K562 (cell line): ENCODE measurements at regions not wholly inside any gene's neighbourhood (a gene's known extent, or its start where the extent isn't known, plus 50 kb on each side); places are given as distances from the start of the nearest gene placed in this dataset.

ENCODE experiments used
- ATAC-seq: fragments of 200-7000 bp; cut with Tn5 transposase; 3 replicates; pipeline ENCODE4 v1.9.1; 2020; ENCODE audit warnings: moderate library complexity
- BruUV-seq: library from RNA; stranded (reverse); fragments of 400-500 nt; replicated peaks from 2 replicates; lab custom pipeline; 2021; lab: Mats Ljungman, UMichigan
- CTCF ChIA-PET: fragments of 300-600 bp; formaldehyde crosslinking; extraction: SDS; loops from one replicate; lab custom pipeline; 2021; ENCODE audit warnings: low intra/inter-chr PET ratio; lab: Yijun Ruan, JAX
- POLR2A ChIA-PET: fragments of 300-600, 350-650 bp; sonication (Branson Sonifier 250); formaldehyde crosslinking; extraction: SDS; loops from one replicate; lab custom pipeline; 2021; ENCODE audit warnings: antibody characterized with exemption, inconsistent platforms; lab: Yijun Ruan, JAX
- DNase-seq, 4 experiments: peaks; one replicate each; pipeline versions ENCODE4 v3.0.0 to v3.0.0-alpha.2; 2011 to 2018; ENCODE audit warnings: low spot score in 3 of 4, mixed read lengths in 3 of 4; ENCODE audit errors: extremely low read depth in 1 of 4
- FAIRE-seq: peaks from 2 replicates; lab custom pipeline; 2011; peaks lifted over from hg19 to GRCh38; lab: Jason Lieb, UNC
- H2AFZ ChIP-seq: 2 replicates; pipeline ENCODE4 v1.6.0; 2011; ENCODE audit warnings: low read depth, low read length, control low read depth, inconsistent platforms
- H3K27ac ChIP-seq: fragments of 200-600 bp; 3 replicates; pipeline ENCODE4 v1.8.0; 2011; ENCODE audit warnings: low read depth, mild to moderate bottlenecking, control low read depth, inconsistent platforms, low read length, moderate library complexity, mixed read lengths; ENCODE audit errors: extremely low read depth
- H3K27me3 ChIP-seq, 2 experiments: fragments of 300-600 bp in 1 of 2; 2 replicates in 1 of 2; 3 replicates in 1 of 2; pipeline versions ENCODE4 v1.6.0 to v1.8.0; 2011; ENCODE audit warnings: inconsistent platforms in 2 of 2, low read length in 2 of 2, mild to moderate bottlenecking in 1 of 2, mixed read lengths in 1 of 2, moderate library complexity in 1 of 2; ENCODE audit not compliant: control insufficient read depth in 2 of 2, insufficient read depth in 2 of 2
- H3K36me3 ChIP-seq: fragments of 300-600 bp; 3 replicates; pipeline ENCODE4 v1.8.0; 2011; ENCODE audit warnings: mild to moderate bottlenecking, low read length, inconsistent platforms; ENCODE audit not compliant: control insufficient read depth, insufficient read depth
- H3K4me1 ChIP-seq, 2 experiments: fragments of 200-600 bp in 1 of 2; replicated peaks in 1 of 2; 2 replicates in 1 of 2; 3 replicates in 1 of 2; pipeline versions ENCODE4 v1.5.1 to v1.8.0; 2011; ENCODE audit warnings: inconsistent platforms in 2 of 2, low read length in 2 of 2, mild to moderate bottlenecking in 1 of 2, mixed read lengths in 1 of 2, moderate library complexity in 1 of 2; ENCODE audit not compliant: control insufficient read depth in 2 of 2, insufficient read depth in 2 of 2
- H3K4me2 ChIP-seq: 2 replicates; pipeline ENCODE4 v1.6.1; 2011; ENCODE audit warnings: low read length, control low read depth, inconsistent platforms, mixed read lengths; ENCODE audit not compliant: insufficient read depth
- H3K4me3 ChIP-seq: fragments of 200-600 bp; sonication (generic), shearing (Covaris generic); 2 replicates; pipeline ENCODE4 v1.5.1; 2016; ENCODE audit warnings: control low read depth, inconsistent platforms
- H3K79me2 ChIP-seq: fragments of 200-600 bp; 3 replicates; pipeline ENCODE4 v1.8.0; 2011; ENCODE audit warnings: low read length, inconsistent platforms; ENCODE audit not compliant: control insufficient read depth, insufficient read depth
- H3K9ac ChIP-seq, 2 experiments: 2 replicates each; pipeline versions ENCODE4 v1.6.0 to v1.6.1; 2011; ENCODE audit warnings: low read depth in 2 of 2, low read length in 2 of 2, control low read depth in 1 of 2, inconsistent platforms in 1 of 2, mild to moderate bottlenecking in 1 of 2, mixed read lengths in 1 of 2; ENCODE audit not compliant: insufficient read depth in 1 of 2
- H3K9me1 ChIP-seq: one replicate; pipeline ENCODE4 v1.6.0; 2011; ENCODE audit warnings: inconsistent platforms, mild to moderate bottlenecking, low read length, moderate library complexity; ENCODE audit not compliant: control insufficient read depth, insufficient read depth
- H3K9me3 ChIP-seq: replicated peaks from 2 replicates; pipeline ENCODE4 v1.5.1; 2011; ENCODE audit warnings: low read depth, low read length, inconsistent platforms; ENCODE audit not compliant: control insufficient read depth, insufficient read depth
- H4K20me1 ChIP-seq: replicated peaks from 2 replicates; pipeline ENCODE4 v1.6.1; 2011; ENCODE audit warnings: low read length, inconsistent platforms, mixed read lengths; ENCODE audit not compliant: control insufficient read depth, insufficient read depth
- ARID3B ChIP-seq: fragments of 250-450 bp; sonication (Bioruptor Pico); IDR thresholded peaks from 2 replicates; pipeline ENCODE4 v1.4.0; 2020; ENCODE audit warnings: borderline replicate concordance
- BCL6 ChIP-seq: fragments of 250-450 bp; sonication (Bioruptor Pico); IDR thresholded peaks from 2 replicates; pipeline ENCODE4 v1.4.0; 2020
- BCOR ChIP-seq: fragments of 450-650 bp; IDR thresholded peaks from 2 replicates; pipeline ENCODE4 v1.6.1; 2016
- IRF9 ChIP-seq: fragments of 450-650 bp; IDR thresholded peaks from 2 replicates; pipeline ENCODE4 v1.6.1; 2016; ENCODE audit warnings: missing biosample characterization, missing genetic modification characterization
- LCOR ChIP-seq: sonication (generic); formaldehyde crosslinking; IDR thresholded peaks from 2 replicates; pipeline ENCODE4 v1.8.0; 2022; ENCODE audit warnings: mild to moderate bottlenecking, missing genetic modification reagents
- MTA2 ChIP-seq: fragments of 450-650 bp; IDR thresholded peaks from 2 replicates; pipeline ENCODE4 v1.6.1; 2016; ENCODE audit warnings: low read depth
- NCOA6 ChIP-seq: fragments of 450-650 bp; IDR thresholded peaks from 2 replicates; pipeline ENCODE4 v1.6.1; 2017; ENCODE audit warnings: mild to moderate bottlenecking
- POLR2AphosphoS2 ChIP-seq: IDR thresholded peaks from 2 replicates; pipeline ENCODE4 v1.6.1; 2012; ENCODE audit warnings: low read length, improper control_type of control experiment
- RBM15 ChIP-seq: fragments of 200-400 bp; formaldehyde crosslinking; IDR thresholded peaks from 2 replicates; pipeline ENCODE4 v1.6.1; 2018; ENCODE audit warnings: mild to moderate bottlenecking, low read length, moderate library complexity; ENCODE audit not compliant: insufficient read depth
- RBM22 ChIP-seq: fragments of 200-400 bp; formaldehyde crosslinking; IDR thresholded peaks from 2 replicates; pipeline ENCODE4 v1.6.1; 2018; ENCODE audit warnings: low read length, low read depth; ENCODE audit not compliant: poor library complexity, severe bottlenecking
- ZBTB34 ChIP-seq: fragments of 250-450 bp; sonication (Bioruptor Pico); IDR thresholded peaks from 2 replicates; pipeline ENCODE4 v1.8.0; 2021; ENCODE audit warnings: mild to moderate bottlenecking, moderate library complexity
- ZNF121 ChIP-seq: sonication (generic); formaldehyde crosslinking; conservative IDR thresholded peaks from 2 replicates; pipeline ENCODE4 v1.8.0; 2022; ENCODE audit warnings: missing genetic modification reagents
- ZNF239 ChIP-seq: fragments of 250-450 bp; sonication (Bioruptor Pico); IDR thresholded peaks from 2 replicates; pipeline ENCODE4 v1.4.0; 2020; ENCODE audit warnings: mild to moderate bottlenecking
- ZNF57 ChIP-seq: fragments of 450-650 bp; formaldehyde crosslinking; IDR thresholded peaks from 2 replicates; pipeline ENCODE4 v1.4.0; 2020; ENCODE audit warnings: mild to moderate bottlenecking, moderate library complexity
- ZNF592 ChIP-seq: fragments of 450-650 bp; IDR thresholded peaks from 2 replicates; pipeline ENCODE4 v1.6.1; 2017; ENCODE audit warnings: antibody characterized with exemption, mild to moderate bottlenecking
- WGBS: fragments of 100-300 bp; shearing (Covaris generic); methylation state at CpG from one replicate; pipeline ENCODE4 v1.1.6; 2016; ENCODE audit warnings: low coverage, mixed read lengths; ENCODE audit not compliant: insufficient coverage; ENCODE audit errors: missing lambda C conversion rate; 5-methylcytosine and 5-hydroxymethylcytosine counted together
- in situ Hi-C: fragments of 300-500 bp; cut with MboI; formaldehyde crosslinking; loops from 4 replicates; pipeline ENCODE4 v1.15.0; 2018; ENCODE audit warnings: inconsistent platforms, mixed read lengths
- intact Hi-C: fragments of 100-400 bp; cut with micrococcal nuclease; formaldehyde crosslinking; loops from 2 replicates; pipeline ENCODE4 v1.14.2; 2022

GRCh38 chr14:97426776-97427175, 629.6 kb downstream of the VRK1 start (continued):
- TF ChIP-seq POLR2AphosphoS2 (no peak), ZNF121 (CRISPR knock-in tag) (no peak), LCOR (CRISPR knock-in tag) (no peak), IRF9 (tag) (no peak), MTA2 (no peak), ZNF239 (CRISPR knock-in tag) (no peak), NCOA6 (no peak), ZBTB34 (no peak), RBM22 (no peak)

- no peak overlapping the region for H3K27ac ChIP-seq
- no peaks in the 10 kb centered on the region for H3K4me1 ChIP-seq
- no peaks in the 10 kb centered on the region for H4K20me1 ChIP-seq
- no peaks in the 10 kb centered on the region for H3K27me3 ChIP-seq
- no peaks in the 10 kb centered on the region for H3K9me1 ChIP-seq
- ATAC-seq (no peak), DNase-seq (no peak), FAIRE-seq (no peak)
- H2AFZ ChIP-seq: no peak overlapping the region
- H3K9ac ChIP-seq: no peak overlapping the region
- CTCF ChIA-PET: no interaction called here
- in situ Hi-C loops (no loop called here), intact Hi-C loops (no loop called here)
- H3K4me3 ChIP-seq: no peak overlapping the region
- H3K79me2 ChIP-seq: no peaks in the 10 kb centered on the region
- POLR2A ChIA-PET: no interaction called here
- H3K9me3 ChIP-seq: no peaks in the 10 kb centered on the region
- 0% methylated on average over 2 of the region's 2 CpGs for WGBS
- no TSS peak for BruUV-seq
- H3K36me3 ChIP-seq: no peaks in the 10 kb centered on the region
- no peak overlapping the region for H3K4me2 ChIP-seq
- TF ChIP-seq BCOR: no peak
- TF ChIP-seq ARID3B (CRISPR knock-in tag): no peak
- TF ChIP-seq RBM15: no peak
- TF ChIP-seq ZNF57: no peak
- no peak for TF ChIP-seq BCL6 (CRISPR knock-in tag)
- TF ChIP-seq ZNF592: no peak
These were observed 631.7 kb downstream of the VRK1 start for GRCh38 chr14:97428808-97429440.
